ENCODE measurements at regions not wholly inside any gene's neighbourhood (a gene's known extent, or its start where the extent isn't known, plus 50 kb on each side); places are given as distances from the start of the nearest gene placed in this dataset.

DNA sequence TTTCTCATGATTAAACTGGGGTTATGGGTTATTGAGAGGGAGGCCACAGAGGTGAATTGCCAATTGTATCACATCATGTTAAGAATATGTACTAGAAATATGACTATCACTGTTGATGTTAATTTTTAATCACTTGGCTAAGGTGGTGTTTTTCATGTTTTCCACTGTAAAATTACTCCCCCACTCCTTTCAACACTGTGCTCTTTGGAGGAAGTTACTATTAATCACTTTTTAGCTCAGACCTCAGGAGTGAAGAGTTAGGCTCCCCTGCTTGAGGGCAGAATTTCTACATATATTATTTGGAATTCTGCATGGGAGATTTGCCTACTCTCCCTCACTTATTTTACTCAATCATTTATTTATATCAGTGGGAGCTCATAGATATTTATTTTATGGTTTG is 76.0 kb upstream of the OSR1 start:
- TF ChIP-seq, protein P1, sequence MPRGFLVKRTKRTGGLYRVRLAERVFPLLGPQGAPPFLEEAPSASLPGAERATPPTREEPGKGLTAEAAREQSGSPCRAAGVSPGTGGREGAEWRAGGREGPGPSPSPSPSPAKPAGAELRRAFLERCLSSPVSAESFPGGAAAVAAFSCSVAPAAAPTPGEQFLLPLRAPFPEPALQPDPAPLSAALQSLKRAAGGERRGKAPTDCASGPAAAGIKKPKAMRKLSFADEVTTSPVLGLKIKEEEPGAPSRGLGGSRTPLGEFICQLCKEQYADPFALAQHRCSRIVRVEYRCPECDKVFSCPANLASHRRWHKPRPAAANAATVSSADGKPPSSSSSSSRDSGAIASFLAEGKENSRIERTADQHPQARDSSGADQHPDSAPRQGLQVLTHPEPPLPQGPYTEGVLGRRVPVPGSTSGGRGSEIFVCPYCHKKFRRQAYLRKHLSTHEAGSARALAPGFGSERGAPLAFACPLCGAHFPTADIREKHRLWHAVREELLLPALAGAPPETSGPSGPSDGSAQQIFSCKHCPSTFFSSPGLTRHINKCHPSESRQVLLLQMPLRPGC (tag by site-specific recombination; IDR thresholded peaks at IDR 0.05) = no peak
- TF ChIP-seq TCF7L2 (IDR thresholded peaks at IDR 0.05; ENCODE audit: borderline replicate concordance, low read depth, low read length) (no peak), YY1 (tag by site-specific recombination; IDR thresholded peaks at IDR 0.05) (no peak), ZNF274 (IDR thresholded peaks at IDR 0.05; ENCODE audit: low read length) (no peak), ZNF274 (tag by site-specific recombination; IDR thresholded peaks at IDR 0.05; ENCODE audit: borderline replicate concordance) (no peak), SALL2 (tag by site-specific recombination; IDR thresholded peaks at IDR 0.05; ENCODE audit: borderline replicate concordance) (no peak), ZBTB48 (tag by site-specific recombination; IDR thresholded peaks at IDR 0.05) (no peak), KLF8 (tag by site-specific recombination; IDR thresholded peaks at IDR 0.05) (no peak), ZNF175 (tag by site-specific recombination; IDR thresholded peaks at IDR 0.05) (no peak)
- TF ChIP-seq, protein P2, sequence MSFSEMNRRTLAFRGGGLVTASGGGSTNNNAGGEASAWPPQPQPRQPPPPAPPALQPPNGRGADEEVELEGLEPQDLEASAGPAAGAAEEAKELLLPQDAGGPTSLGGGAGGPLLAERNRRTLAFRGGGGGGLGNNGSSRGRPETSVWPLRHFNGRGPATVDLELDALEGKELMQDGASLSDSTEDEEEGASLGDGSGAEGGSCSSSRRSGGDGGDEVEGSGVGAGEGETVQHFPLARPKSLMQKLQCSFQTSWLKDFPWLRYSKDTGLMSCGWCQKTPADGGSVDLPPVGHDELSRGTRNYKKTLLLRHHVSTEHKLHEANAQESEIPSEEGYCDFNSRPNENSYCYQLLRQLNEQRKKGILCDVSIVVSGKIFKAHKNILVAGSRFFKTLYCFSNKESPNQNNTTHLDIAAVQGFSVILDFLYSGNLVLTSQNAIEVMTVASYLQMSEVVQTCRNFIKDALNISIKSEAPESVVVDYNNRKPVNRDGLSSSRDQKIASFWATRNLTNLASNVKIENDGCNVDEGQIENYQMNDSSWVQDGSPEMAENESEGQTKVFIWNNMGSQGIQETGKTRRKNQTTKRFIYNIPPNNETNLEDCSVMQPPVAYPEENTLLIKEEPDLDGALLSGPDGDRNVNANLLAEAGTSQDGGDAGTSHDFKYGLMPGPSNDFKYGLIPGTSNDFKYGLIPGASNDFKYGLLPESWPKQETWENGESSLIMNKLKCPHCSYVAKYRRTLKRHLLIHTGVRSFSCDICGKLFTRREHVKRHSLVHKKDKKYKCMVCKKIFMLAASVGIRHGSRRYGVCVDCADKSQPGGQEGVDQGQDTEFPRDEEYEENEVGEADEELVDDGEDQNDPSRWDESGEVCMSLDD (tag by site-specific recombination; IDR thresholded peaks at IDR 0.05) = no peak
- TF ChIP-seq, protein P3, sequence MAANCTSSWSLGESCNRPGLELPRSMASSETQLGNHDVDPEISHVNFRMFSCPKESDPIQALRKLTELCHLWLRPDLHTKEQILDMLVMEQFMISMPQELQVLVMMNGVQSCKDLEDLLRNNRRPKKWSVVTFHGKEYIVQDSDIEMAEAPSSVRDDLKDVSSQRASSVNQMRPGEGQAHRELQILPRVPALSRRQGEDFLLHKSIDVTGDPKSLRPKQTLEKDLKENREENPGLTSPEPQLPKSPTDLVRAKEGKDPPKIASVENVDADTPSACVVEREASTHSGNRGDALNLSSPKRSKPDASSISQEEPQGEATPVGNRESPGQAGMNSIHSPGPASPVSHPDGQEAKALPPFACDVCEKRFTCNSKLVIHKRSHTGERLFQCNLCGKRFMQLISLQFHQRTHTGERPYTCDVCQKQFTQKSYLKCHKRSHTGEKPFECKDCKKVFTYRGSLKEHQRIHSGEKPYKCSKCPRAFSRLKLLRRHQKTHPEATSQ (tag by site-specific recombination; IDR thresholded peaks at IDR 0.05) = no peak
- TF ChIP-seq, protein P4, sequence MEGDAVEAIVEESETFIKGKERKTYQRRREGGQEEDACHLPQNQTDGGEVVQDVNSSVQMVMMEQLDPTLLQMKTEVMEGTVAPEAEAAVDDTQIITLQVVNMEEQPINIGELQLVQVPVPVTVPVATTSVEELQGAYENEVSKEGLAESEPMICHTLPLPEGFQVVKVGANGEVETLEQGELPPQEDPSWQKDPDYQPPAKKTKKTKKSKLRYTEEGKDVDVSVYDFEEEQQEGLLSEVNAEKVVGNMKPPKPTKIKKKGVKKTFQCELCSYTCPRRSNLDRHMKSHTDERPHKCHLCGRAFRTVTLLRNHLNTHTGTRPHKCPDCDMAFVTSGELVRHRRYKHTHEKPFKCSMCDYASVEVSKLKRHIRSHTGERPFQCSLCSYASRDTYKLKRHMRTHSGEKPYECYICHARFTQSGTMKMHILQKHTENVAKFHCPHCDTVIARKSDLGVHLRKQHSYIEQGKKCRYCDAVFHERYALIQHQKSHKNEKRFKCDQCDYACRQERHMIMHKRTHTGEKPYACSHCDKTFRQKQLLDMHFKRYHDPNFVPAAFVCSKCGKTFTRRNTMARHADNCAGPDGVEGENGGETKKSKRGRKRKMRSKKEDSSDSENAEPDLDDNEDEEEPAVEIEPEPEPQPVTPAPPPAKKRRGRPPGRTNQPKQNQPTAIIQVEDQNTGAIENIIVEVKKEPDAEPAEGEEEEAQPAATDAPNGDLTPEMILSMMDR (tag by site-specific recombination; IDR thresholded peaks at IDR 0.05) = no peak
